Karpas-422 (cell line): ENCODE measurements at regions not wholly inside any gene's neighbourhood (a gene's known extent, or its start where the extent isn't known, plus 50 kb on each side); places are given as distances from the start of the nearest gene placed in this dataset.

Experiments used
- DNase-seq: peaks from one replicate; pipeline ENCODE4 v3.0.0-alpha.2; 2015
- H2AFZ ChIP-seq: fragments of 200-600 bp; sonication (generic); 2 replicates; pipeline ENCODE4 v1.6.1; 2014; ENCODE audit warnings: antibody characterized with exemption, low read length, mixed read lengths
- H3K27ac ChIP-seq: fragments of 200-600 bp; sonication (generic); 2 replicates; pipeline ENCODE4 v1.5.1; 2014; ENCODE audit warnings: mild to moderate bottlenecking, low read length, moderate library complexity
- H3K27me3 ChIP-seq: fragments of 200-600 bp; sonication (generic); 2 replicates; pipeline ENCODE4 v1.6.1; 2014; ENCODE audit warnings: low read length, mixed read lengths
- H3K36me3 ChIP-seq: fragments of 200-600 bp; sonication (generic); 2 replicates; pipeline ENCODE4 v1.6.1; 2014; ENCODE audit warnings: low read length, mixed read lengths; ENCODE audit not compliant: insufficient read depth
- H3K4me1 ChIP-seq: fragments of 200-600 bp; sonication (generic); 2 replicates; pipeline ENCODE4 v1.6.1; 2014; ENCODE audit warnings: mild to moderate bottlenecking, low read length, mixed read lengths
- H3K4me2 ChIP-seq: fragments of 200-600 bp; sonication (generic); 2 replicates; pipeline ENCODE4 v1.6.1; 2014; ENCODE audit warnings: low read length, low read depth, mild to moderate bottlenecking; ENCODE audit not compliant: poor library complexity, severe bottlenecking
- H3K4me3 ChIP-seq: fragments of 200-600 bp; sonication (generic); 2 replicates; pipeline ENCODE4 v1.5.1; 2014; ENCODE audit warnings: mild to moderate bottlenecking, antibody characterized with exemption, low read length, mixed read lengths
- H3K79me2 ChIP-seq: fragments of 200-600 bp; sonication (generic); 2 replicates; pipeline ENCODE4 v1.6.1; 2014; ENCODE audit warnings: mild to moderate bottlenecking, low read length, mixed read lengths
- H3K9ac ChIP-seq: fragments of 200-600 bp; sonication (generic); 2 replicates; pipeline ENCODE4 v1.6.0; 2014; ENCODE audit warnings: low read length
- H3K9me2 ChIP-seq: fragments of 200-600 bp; sonication (generic), shearing (Covaris generic); replicated peaks from 2 replicates; pipeline ENCODE4 v1.6.0; 2014; ENCODE audit warnings: mild to moderate bottlenecking, low read length, moderate library complexity; ENCODE audit not compliant: insufficient read depth
- H3K9me3 ChIP-seq: fragments of 300-700, 200-600 bp; sonication (generic); 2 replicates; pipeline ENCODE4 v1.6.1; 2014; ENCODE audit warnings: low read length, mixed read lengths
- H4K20me1 ChIP-seq: fragments of 200-600 bp; sonication (generic); 2 replicates; pipeline ENCODE4 v1.6.1; 2014; ENCODE audit warnings: mild to moderate bottlenecking, antibody characterized with exemption, low read length, low read depth; ENCODE audit not compliant: insufficient read depth

- H4K20me1 ChIP-seq = no peaks in the 10 kb centered on the region
- no peak overlapping the region for H3K9ac ChIP-seq
- DNase-seq = no peak
- no peaks in the 10 kb centered on the region for H3K79me2 ChIP-seq
- no peak overlapping the region for H3K4me2 ChIP-seq
- H3K27ac ChIP-seq = no peak overlapping the region
- peaks cover 51% of the 10 kb centered on the region for H3K9me3 ChIP-seq
- no peaks in the 10 kb centered on the region for H3K27me3 ChIP-seq
- no peaks in the 10 kb centered on the region for H3K4me1 ChIP-seq
- no peak overlapping the region for H2AFZ ChIP-seq
- H3K36me3 ChIP-seq = no peaks in the 10 kb centered on the region
- H3K9me2 ChIP-seq = no peaks in the 10 kb centered on the region
- no peak overlapping the region for H3K4me3 ChIP-seq
Observed at GRCh38 chr2:82528288-82528687, 1930.8 kb downstream of the SUCLG1 start.

GRCh38 chr2:82527124-82527523 is 1932.0 kb downstream of the SUCLG1 start:
- H3K9me3 ChIP-seq = peaks cover 47% of the 10 kb centered on the region
- H3K4me2 ChIP-seq = no peak overlapping the region
- no peaks in the 10 kb centered on the region for H3K79me2 ChIP-seq
- no peaks in the 10 kb centered on the region for H4K20me1 ChIP-seq
- no peak overlapping the region for H3K9ac ChIP-seq
- no peak for DNase-seq
- no peaks in the 10 kb centered on the region for H3K9me2 ChIP-seq
- H3K27ac ChIP-seq = no peak overlapping the region
- no peaks in the 10 kb centered on the region for H3K27me3 ChIP-seq
- H3K4me1 ChIP-seq = no peaks in the 10 kb centered on the region
- H3K4me3 ChIP-seq = no peak overlapping the region
- no peaks in the 10 kb centered on the region for H3K36me3 ChIP-seq
- no peak overlapping the region for H2AFZ ChIP-seq

- H3K4me1 ChIP-seq = no peaks in the 10 kb centered on the region
Observed at GRCh38 chr2:82526277-82526676, 1932.8 kb downstream of the SUCLG1 start.

GRCh38 chr2:82525744-82526143 is 1933.3 kb downstream of the SUCLG1 start:
- no peak overlapping the region for H3K4me3 ChIP-seq

More at GRCh38 chr2:82526277-82526676, 1932.8 kb downstream of the SUCLG1 start:
- Histone ChIP-seq H3K27me3 (no peaks in the 10 kb centered on the region), H3K4me2 (no peak overlapping the region), H3K36me3 (no peaks in the 10 kb centered on the region), H3K9me2 (no peaks in the 10 kb centered on the region), H3K4me3 (no peak overlapping the region), H3K79me2 (no peaks in the 10 kb centered on the region), H2AFZ (no peak overlapping the region), H3K9ac (no peak overlapping the region), H3K27ac (no peak overlapping the region), H4K20me1 (no peaks in the 10 kb centered on the region), H3K9me3 (peaks cover 54% of the 10 kb centered on the region)
- DNase-seq = no peak

GRCh38 chr2:82524826-82525225 is 1934.3 kb downstream of the SUCLG1 start:
- H3K36me3 ChIP-seq = no peaks in the 10 kb centered on the region
- H3K9ac ChIP-seq = no peak overlapping the region
- H3K27me3 ChIP-seq = no peaks in the 10 kb centered on the region
- no peak overlapping the region for H3K27ac ChIP-seq
- no peaks in the 10 kb centered on the region for H3K4me1 ChIP-seq
- no peaks in the 10 kb centered on the region for H3K79me2 ChIP-seq
- H2AFZ ChIP-seq = no peak overlapping the region
- H3K4me2 ChIP-seq = no peak overlapping the region
- no peaks in the 10 kb centered on the region for H3K9me2 ChIP-seq
- H3K4me3 ChIP-seq = no peak overlapping the region
- H3K9me3 ChIP-seq = peaks cover 51% of the 10 kb centered on the region
- DNase-seq = no peak
- no peaks in the 10 kb centered on the region for H4K20me1 ChIP-seq

More at GRCh38 chr2:82525744-82526143, 1933.3 kb downstream of the SUCLG1 start:
- H3K9me3 ChIP-seq = peaks cover 52% of the 10 kb centered on the region
- H3K9me2 ChIP-seq = no peaks in the 10 kb centered on the region
- no peak overlapping the region for H3K9ac ChIP-seq
- no peaks in the 10 kb centered on the region for H3K27me3 ChIP-seq
- H2AFZ ChIP-seq = no peak overlapping the region
- H3K36me3 ChIP-seq = no peaks in the 10 kb centered on the region
- H3K27ac ChIP-seq = no peak overlapping the region
- DNase-seq = no peak
- no peaks in the 10 kb centered on the region for H4K20me1 ChIP-seq
- H3K4me1 ChIP-seq = no peaks in the 10 kb centered on the region
- no peak overlapping the region for H3K4me2 ChIP-seq
- no peaks in the 10 kb centered on the region for H3K79me2 ChIP-seq

GRCh38 chr2:82511894-82512293 is 1947.2 kb downstream of the SUCLG1 start:
- no peaks in the 10 kb centered on the region for H4K20me1 ChIP-seq
- DNase-seq = no peak
- no peak overlapping the region for H3K27ac ChIP-seq
- no peak overlapping the region for H2AFZ ChIP-seq
- H3K9me3 ChIP-seq = peaks cover 35% of the 10 kb centered on the region
- no peaks in the 10 kb centered on the region for H3K4me1 ChIP-seq
- no peak overlapping the region for H3K9ac ChIP-seq
- H3K79me2 ChIP-seq = no peaks in the 10 kb centered on the region
- H3K9me2 ChIP-seq = no peaks in the 10 kb centered on the region
- H3K36me3 ChIP-seq = no peaks in the 10 kb centered on the region
- no peak overlapping the region for H3K4me2 ChIP-seq
- no peaks in the 10 kb centered on the region for H3K27me3 ChIP-seq
- no peak overlapping the region for H3K4me3 ChIP-seq

GRCh38 chr2:82508702-82509101 is 1950.4 kb downstream of the SUCLG1 start:
- H3K9me3 ChIP-seq = peaks cover 52% of the 10 kb centered on the region
- H3K9me2 ChIP-seq = no peaks in the 10 kb centered on the region
- no peak for DNase-seq
- no peaks in the 10 kb centered on the region for H3K79me2 ChIP-seq
- H3K27ac ChIP-seq = no peak overlapping the region
- no peaks in the 10 kb centered on the region for H3K27me3 ChIP-seq
- H3K4me1 ChIP-seq = no peaks in the 10 kb centered on the region
- H3K36me3 ChIP-seq = no peaks in the 10 kb centered on the region
- H4K20me1 ChIP-seq = no peaks in the 10 kb centered on the region
- no peak overlapping the region for H3K4me2 ChIP-seq
- no peak overlapping the region for H2AFZ ChIP-seq
- no peak overlapping the region for H3K9ac ChIP-seq
- no peak overlapping the region for H3K4me3 ChIP-seq

GRCh38 chr2:82507657-82508056 is 1951.4 kb downstream of the SUCLG1 start:
- no peaks in the 10 kb centered on the region for H3K27me3 ChIP-seq
- H3K9me3 ChIP-seq = peaks cover 58% of the 10 kb centered on the region
- H3K9ac ChIP-seq = no peak overlapping the region
- H3K9me2 ChIP-seq = no peaks in the 10 kb centered on the region
- no peak for DNase-seq
- no peak overlapping the region for H3K4me3 ChIP-seq
- no peak overlapping the region for H2AFZ ChIP-seq
- H3K4me2 ChIP-seq = no peak overlapping the region
- no peaks in the 10 kb centered on the region for H3K4me1 ChIP-seq
- H3K36me3 ChIP-seq = no peaks in the 10 kb centered on the region
- no peaks in the 10 kb centered on the region for H4K20me1 ChIP-seq
- H3K27ac ChIP-seq = no peak overlapping the region
- no peaks in the 10 kb centered on the region for H3K79me2 ChIP-seq

GRCh38 chr2:82501217-82501616 is 1957.9 kb downstream of the SUCLG1 start:
- H3K9me2 ChIP-seq = no peaks in the 10 kb centered on the region
- no peaks in the 10 kb centered on the region for H4K20me1 ChIP-seq
- H3K27me3 ChIP-seq = no peaks in the 10 kb centered on the region
- no peak overlapping the region for H3K9ac ChIP-seq
- peaks cover 77% of the 10 kb centered on the region for H3K9me3 ChIP-seq
- H3K4me2 ChIP-seq = no peak overlapping the region
- H3K4me1 ChIP-seq = no peaks in the 10 kb centered on the region
- H3K79me2 ChIP-seq = no peaks in the 10 kb centered on the region
- H2AFZ ChIP-seq = no peak overlapping the region
- no peak overlapping the region for H3K4me3 ChIP-seq
- H3K36me3 ChIP-seq = no peaks in the 10 kb centered on the region
- H3K27ac ChIP-seq = no peak overlapping the region
- no peak for DNase-seq
